Stimulated activated CD4-positive, alpha-beta T cell treated with anti-CD3 and anti-CD28 coated beads, Interleukin-2, amount 100 ng/mL, for 48 hours (primary cell): ENCODE measurements at regions not wholly inside any gene's neighbourhood (a gene's known extent, or its start where the extent isn't known, plus 50 kb on each side); places are given as distances from the start of the nearest gene placed in this dataset.

Experiments used
- DNase-seq, 2 donors: peaks; one replicate each; pipeline ENCODE4 v3.0.0-alpha.2; 2020

DNA sequence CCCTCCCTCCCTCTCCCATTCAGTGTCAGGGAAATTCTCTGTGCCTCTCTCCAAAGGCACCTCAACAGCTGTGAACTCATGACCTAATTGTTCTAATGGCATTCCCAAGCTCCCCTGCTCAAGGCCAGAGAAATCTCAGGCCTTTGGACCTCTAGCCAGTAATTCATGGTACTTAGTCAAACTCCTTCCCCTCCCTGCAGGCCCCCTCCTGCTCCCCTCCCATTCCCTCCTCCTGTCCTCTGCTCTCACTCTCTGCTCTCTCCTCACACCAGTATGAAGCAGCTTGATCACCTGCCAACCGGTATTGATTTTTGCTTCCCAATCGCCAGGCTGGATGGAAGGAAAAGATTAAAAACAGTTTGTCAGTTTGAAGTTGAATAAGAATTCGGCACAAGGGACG, 370.5 kb upstream of the PBX1 start:
- no peak for DNase-seq

DNA sequence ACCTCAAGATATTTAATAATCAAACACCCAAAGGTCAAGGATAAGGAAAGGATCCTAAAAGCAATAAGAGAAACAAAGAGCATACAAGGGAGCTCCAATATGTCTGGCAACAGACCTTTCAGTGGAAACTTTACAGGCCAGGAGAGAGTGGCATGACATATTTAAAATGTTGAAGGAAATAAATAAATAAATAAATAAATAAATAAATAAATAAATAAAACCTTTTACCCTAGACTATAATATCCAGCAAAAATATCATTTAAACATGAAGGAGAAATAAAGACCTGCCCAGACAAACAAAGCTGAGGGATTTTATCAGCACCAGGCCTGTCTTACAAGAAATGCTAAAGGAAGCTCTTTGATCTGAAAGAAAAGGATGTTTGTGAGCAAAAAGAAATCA, 367.8 kb upstream of the PBX1 start:
- DNase-seq, result no peak

DNA sequence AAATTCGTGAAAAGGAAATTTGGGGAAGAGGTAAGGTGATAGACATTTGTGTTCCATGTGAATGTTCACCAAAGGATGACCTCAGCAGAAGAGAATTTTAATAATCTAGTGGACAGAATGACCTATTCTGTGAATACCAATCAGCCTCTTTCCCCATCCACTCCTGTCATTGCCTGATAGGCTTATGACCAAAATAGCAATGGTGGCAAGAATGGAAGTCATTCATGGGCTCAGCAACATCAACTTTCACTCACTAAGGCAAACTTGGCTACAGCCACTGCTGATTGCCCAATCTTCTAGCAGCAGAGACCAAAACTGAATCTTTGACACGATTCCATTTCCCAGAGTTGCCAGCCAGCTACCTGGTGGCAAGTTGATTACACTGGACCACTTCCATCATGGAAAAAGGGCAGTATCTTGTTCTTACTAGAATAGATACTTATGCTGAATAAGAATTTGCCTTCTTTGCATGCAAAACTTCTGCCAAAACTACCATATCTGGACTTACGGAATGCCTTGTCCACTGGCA, 348.7 kb upstream of the PBX1 start:
- no peak for DNase-seq

DNA sequence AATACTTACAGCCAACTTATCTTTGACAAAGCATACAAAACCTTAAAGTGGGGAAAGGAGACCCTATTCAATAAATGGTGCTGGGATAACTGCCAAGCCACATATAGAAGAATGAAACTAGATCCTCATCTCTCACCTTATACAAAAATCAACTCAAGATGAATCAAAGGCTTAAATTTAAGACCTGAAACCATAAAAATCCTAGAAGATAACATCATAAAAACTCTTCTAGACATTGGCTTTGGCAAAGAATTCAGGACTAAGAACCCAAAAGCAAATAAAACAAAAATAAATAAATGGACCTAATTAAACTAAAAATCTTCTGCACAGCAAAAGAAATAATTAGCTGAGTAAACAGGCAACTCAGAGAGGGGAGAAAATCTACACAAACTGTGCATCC, 335.6 kb upstream of the PBX1 start:
- no peak for DNase-seq

DNA sequence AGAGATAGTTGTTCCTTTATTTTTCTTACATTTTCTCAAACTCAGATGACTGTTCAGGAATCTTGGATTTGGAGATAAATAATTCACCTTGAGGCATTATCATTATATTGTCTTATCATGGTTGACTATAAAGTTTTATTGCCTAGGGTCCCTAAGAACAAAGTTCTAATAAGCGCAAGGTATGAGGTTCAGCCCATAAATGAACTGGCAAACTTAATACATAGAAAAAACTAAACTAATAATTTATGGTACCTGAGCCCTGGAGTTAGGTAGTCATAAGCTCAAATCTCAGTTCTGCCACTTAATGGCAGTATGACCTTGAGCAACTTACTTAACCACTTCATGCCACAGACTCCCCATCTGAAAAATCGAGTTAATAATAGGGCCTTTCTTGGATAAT, 334.0 kb upstream of the PBX1 start:
- DNase-seq, result no peak

DNA sequence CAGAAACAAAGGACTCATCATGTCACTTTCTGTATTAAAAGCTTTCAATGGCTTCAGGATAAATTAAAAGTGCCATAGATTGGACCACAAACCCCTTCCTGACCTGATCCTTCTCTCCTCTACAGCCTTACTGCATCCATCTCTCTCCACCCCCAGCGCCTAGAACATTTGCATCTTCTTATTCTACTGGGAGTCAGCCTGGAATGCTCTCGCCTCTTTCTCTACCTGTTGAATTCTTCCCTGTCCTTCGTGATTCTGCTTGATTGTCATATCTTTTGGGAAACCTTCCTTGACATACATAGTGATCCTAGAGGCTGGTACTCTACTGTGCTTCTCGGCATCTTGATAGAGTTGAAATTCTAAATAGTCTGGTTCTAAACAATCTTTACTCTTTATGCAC, 332.0 kb upstream of the PBX1 start:
- DNase-seq, result no peak

DNA sequence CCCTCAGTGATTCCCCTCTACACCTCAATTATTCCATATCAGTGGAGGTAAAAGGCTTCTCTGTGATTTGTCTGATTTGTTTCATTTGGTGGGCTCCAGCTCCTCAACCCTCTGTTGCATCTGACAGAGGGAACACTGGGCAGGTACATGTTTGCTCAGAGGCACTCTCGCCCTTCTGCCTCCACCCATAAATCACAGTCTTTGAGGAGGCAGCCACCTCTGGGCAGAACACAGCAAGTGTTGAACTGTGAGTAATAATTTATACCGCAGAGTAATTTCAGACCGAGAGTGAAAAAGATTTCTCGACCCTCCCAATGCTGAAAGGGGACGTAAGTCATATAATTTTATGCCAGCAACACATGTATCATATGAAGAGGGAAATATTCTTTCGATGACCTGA, 330.1 kb upstream of the PBX1 start:
- no peak for DNase-seq

DNA sequence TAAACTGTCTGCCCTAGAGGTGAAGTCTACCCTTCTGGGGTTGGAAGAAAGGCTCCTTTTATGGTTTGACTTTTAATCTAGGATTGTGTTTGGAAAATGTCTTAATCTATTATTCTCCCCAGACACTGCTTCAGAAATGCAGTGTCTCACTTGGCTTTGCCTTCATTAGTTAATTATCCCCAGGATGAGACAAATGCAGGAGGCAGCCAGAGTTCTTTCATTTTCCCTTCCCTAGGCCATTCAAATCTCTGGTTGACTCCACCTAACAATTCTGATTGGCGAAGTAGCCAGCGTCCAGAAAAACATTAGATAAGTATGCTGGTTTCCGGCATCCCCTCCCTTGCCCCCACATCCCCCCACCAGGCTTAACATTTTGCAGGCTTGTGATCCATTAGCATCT, 325.8 kb upstream of the PBX1 start:
- no peak for DNase-seq

DNA sequence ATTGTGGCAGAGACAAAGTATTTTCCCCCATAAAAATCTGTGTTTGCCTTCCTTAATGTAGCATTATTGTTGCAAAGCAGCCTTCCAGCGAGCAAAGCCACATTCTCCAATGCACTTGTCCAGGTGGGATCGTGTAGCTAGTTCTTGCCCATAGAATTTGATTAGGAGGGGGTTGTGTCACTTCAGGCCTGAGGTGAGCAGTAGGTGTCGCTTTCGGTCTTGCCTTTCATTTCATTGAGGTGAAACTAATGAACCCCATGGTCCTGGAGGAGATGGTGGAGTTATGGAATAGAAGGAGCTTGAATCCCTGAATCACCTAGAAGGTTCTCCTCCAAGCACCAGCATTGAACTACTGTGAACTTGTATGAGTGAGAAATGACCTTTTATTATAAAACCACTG, 318.9 kb upstream of the PBX1 start:
- no peak for DNase-seq

DNA sequence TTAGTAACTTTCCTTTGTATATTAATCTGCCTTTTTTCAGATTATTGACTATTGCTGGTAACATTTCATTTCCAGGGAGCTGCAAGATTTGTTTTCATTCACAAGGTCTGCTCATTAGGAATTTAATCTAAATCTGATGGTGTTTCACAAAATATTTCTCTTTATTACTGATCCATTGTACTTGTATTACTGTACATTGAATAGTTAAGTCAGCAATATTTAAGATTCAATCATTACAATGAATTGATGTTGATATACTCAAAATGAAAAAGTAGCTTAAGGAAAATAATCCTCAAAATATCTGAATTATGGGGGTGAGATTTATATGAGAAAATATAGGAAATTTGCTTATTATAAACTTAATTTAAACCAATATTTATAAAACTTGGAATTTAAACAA, 308.6 kb upstream of the PBX1 start:
- DNase-seq, result no peak

DNA sequence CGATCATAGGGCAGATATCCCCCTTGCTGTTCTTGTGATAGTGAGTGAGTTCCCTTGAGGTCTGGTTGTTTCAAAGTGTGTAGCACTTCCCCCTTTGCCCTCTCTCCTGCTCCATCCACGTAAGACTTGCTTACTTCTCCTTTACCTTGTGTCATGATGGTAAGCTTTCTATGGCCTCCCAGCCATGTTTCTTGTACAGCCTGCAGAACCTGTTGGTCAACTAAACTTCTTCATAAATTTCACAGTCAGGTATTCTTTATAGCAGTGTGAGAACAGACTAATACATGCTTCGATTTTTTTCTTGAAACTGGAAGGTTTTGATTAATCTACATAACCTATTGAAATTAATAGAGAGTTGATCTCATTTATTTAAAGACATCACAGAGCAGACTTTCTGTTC, 302.5 kb upstream of the PBX1 start:
- DNase-seq, result no peak

DNA sequence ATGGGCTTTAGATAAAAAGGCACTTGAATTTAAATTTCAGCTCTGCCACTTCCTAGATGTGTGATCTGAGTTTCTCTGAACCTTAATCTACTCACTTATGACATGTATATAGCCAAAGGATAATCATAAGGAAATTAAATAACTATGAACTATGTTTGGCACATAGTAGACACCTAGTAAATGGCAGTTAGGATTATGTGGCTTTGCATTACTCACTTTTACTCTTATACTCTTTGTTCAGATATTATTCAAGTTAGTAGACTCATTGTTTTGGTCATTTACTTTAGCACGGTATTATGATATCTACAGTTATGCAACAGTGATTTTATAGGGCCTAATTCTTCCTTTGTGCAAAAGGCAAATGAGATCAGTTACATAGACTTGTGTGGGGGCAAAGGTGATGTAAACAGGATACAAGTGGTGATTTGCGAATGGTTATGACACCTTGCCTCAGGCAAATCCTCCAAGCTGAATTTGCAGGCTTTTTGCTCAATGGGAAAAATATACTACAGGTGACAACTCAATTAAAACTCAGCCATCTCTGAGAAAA, 297.2 kb upstream of the PBX1 start:
- no peak for DNase-seq

DNA sequence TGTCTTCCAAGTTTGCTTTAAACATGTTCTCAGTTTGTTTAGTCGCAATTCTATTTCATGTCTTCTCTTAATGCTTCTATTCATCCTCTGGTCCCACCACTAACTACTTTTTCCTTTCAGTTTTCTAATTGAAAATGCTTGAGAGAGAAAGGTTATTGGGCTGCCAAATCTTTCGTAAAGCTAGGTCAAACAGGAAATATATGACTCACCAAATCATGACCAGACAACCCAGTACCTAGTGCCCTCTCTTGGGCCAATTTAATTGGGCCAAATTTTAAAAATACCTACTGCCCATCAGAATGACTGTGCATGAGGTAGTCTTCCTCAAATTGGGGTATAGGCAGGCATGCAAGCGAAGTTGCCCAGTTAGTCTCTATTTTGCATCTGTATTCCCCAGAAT, 295.4 kb upstream of the PBX1 start:
- DNase-seq, result no peak

DNA sequence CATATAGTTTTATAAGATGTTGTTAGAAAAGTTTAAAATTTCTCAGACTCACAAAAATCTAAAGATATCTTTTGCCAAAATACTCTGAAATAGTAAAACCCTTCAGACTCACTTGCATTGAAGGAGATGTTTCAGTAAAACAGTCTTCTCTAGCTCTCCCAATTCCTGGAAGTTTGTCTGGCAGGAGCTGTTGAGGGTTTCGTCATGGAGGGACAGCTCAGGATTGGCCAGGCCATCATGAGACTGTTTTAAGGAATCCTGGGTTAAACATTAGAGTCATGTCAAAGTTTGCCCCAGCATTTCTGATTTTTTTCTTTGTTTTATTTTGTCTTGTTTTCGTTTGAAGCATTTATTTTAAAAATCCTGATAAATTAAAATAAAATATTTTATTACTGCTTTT, 293.8 kb upstream of the PBX1 start:
- DNase-seq, result no peak

DNA sequence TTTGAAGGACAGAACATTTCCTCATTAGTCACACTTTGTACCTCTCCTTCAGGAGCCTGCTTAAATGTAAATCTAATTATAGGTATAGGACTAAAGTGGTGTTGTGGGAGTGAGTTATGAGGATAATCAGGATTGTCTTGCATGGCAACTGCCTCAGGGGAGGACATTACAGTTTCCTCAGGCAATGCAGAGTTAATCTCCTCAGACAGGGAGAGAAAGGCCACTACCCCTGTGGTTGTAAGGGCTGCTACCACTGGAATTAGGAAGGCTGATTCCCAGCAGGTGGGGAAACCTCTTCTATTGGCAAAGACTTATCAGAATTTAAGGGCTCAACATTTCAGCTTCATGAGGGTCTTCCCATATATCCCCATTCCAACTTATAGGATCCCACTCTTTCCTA, 286.8 kb upstream of the PBX1 start:
- DNase-seq, result no peak

DNA sequence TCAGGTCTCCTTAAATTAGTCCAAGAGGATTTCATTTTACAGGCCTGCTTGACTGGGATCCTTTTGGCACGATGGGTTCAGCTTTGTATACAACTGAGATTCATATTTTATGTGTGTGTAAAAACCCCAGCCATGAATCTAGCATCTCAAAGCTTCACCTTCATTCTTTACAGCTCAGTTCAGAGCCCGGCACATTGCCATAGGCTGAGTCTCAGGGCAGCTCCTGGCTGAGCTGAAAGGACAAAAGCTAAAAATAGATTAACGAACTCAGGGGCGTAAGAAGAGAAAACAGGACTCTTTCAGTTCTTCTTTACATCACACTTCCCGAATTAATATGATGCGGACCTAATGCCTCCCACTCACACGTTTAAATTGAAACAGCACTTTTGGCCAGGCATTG, 262.8 kb upstream of the PBX1 start:
- DNase-seq, result no peak

DNA sequence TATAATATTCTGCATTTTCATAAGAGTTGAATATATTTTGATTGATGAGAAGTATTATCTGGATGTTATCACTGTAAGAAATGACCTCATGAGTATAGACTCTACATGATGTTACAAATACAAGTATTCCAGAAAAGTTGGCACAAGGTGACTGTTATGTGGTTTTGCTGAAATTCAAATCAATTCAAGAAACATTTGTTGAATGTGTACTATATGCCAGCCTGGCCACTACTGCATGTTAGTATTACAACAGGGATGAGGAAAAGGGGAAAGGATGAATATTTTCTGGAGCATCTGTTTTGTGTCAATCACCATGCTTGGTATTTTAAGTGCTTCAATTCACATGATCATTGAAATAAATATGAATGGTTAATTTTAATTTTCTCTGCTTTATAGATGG, 250.9 kb upstream of the PBX1 start:
- no peak for DNase-seq

DNA sequence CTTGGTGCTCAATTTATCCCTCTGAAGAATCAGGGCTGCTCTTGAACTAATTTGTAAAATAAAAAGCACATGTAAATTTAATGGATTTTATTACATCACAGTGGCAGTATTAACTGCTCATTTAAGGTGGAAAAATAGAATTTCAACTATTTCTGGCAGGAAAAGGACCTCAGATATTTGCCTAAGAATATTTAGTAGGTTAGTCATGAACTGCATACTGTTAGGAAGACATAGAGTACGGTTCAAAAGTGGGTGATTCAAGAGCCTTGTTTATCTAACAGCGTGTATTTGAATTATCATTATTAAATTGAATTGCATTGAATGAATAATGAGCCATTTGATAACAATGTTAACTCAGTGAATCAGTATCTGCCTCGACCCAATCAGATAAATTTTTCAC, 248.8 kb upstream of the PBX1 start:
- DNase-seq, result no peak

DNA sequence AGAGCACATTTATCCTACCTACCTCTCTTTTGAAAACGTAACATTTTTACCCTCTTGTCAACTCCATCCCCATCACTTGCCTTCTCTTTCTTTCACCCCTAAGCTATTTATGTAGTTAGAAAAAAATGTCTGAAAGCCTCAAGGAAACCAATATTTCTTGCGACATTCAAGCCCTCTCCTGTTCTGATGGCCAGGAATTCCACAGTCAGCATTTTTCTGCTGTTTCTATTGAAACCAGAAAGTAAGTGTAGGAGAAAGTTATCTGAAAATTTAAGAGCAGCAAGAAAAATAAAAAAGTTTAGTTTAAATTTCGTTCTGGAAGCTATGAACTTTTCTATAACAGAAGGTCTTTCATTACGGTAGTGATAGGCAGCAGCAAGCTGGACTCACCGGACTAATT, 247.6 kb upstream of the PBX1 start:
- no peak for DNase-seq

DNA sequence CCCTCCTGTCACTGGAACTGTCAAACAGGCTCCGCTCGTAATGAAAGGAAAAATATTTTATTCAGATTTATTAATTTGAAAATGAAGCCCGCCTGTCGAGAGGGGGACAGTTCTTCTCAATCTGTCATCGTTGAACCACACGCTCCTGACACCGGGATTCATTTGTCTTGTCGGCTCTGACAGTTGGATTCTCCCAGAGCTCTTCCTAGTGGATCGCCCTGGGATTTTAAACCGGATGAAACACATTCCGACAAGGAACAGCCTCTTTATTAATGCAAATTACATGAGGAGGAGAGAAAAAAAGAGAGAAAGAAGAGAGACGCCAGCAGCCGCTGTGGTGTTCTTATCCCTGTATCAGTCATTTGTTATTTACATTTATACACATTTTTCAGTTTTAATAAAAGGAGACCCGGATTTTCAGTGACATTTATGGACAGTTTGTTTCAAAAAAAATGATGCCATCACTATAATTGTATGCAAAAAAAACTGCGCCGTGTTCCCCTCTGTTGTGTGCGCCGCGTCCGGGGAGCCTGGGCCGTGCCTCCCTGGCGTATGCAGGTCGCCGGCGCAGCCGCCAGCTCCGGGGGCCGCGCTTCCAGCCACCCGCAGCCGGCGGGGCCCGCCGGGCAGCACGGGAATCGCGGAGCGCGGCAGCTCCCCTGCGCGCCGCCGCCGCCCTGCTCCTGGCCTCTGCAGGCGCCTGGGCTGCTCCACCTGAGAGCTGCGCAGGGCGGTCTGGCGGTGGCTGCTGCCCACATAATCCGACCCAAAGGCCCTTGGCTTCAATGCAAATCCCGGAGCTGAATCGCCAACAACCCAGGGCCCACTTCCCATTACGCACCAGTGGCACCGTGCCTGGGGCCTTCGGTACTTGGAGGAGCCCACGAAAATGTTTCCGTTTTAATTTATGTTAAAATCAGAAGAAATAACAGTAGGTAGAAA, 237.9 kb upstream of the PBX1 start:
- DNase-seq, result no peak

DNA sequence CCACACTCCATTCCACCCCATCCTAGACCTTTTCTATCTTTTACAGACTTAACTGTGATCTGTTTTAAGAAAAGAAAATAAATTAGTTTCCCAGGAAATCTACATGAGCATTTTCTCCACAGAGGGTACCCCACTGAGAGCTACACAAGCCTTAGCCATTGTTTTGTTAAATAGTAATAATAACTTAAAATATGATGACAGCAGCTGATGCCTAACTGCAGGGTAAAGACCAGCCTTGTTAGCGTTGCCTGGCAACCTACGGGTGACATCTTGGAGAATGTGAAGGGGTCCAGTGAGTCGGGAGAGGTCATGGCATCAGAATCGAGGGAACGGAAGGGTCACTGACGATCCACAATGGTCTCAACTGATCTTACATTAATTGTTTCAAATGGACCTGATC, 233.2 kb upstream of the PBX1 start:
- DNase-seq, result no peak

DNA sequence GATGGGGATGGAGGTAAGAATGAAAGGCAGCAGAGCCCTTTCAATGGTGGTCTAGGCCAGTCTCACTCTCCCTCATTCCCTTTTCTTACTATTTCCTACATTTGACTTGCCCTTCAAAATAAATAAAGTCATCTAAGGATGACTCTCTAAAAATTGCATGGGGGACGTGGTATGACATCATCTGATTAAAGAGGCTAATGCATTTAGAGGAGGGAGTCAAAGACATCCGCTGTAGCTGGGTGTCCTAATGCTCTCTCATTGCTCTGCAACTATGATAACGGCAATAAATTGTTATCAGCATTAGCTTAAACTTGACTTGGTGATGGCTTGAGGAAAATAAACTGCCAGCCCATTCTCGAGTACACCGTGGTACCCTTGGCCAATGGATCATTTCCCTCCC, 225.6 kb upstream of the PBX1 start:
- DNase-seq, result no peak

DNA sequence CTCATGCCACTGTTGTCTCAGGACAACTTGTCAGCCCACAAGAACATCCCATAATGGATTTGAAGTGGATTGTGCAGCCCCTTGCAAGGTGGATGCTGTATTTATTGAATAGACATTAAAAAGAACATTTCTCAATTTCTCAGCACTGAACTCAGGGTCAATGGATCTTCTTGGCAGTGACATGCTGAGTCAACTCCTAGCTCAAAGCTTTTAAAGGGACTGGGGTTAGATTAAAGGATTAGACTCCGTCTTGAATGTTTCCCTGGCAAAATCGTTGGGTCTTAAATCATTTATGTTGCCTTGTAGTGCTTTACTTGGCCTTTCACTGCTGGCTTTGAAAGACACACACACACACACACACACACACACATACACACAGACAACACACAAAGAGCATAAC, 221.6 kb upstream of the PBX1 start:
- no peak for DNase-seq

DNA sequence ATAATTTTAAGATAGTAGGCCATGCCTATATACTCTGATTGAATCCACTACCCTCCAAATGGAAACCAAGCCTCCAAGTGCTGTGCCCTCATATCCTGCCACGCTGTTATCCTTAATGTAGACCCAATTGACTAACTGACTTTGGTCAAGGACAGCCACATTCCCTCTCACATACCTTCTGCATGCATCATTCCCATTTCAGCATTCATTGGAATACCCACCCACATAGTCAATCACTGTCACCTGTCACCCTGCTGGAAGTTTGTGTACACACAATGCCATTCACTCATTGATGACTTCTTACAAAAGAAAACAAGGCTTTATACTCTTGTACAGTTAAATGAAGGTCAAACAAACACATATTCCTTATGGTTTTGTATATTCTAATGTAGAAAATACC, 221.1 kb upstream of the PBX1 start:
- DNase-seq, result no peak

DNA sequence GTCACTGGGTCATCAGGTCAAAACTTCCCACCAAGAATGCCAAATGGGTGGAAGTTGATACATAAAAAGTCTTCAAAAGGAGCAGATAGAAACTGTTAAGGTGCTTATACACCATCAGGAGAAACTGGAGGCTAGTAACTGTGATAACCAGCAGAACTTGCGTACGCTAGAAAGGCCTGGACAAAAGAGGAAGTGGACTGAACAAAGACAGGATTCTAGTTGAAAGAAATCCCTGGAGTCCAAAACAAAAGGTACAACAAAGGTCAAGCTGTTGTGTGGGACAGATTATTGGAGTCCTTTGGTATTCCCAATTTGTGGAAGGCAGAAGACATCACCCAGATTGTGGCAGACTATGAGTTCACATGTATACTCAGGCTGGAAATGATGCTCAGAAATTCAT, 215.8 kb upstream of the PBX1 start:
- no peak for DNase-seq
